GM10266 (cell line): ENCODE measurements at regions not wholly inside any gene's neighbourhood (a gene's known extent, or its start where the extent isn't known, plus 50 kb on each side); places are given as distances from the start of the nearest gene placed in this dataset.

Experiments
- DNase-seq: peaks from one replicate; pipeline ENCODE4 v3.0.0; 2012; ENCODE audit errors: extremely low spot score
- CTCF ChIP-seq: IDR thresholded peaks from 2 replicates; pipeline ENCODE4 v1.5.1; 2012; ENCODE audit warnings: mild to moderate bottlenecking, low read depth; ENCODE audit not compliant: control insufficient read depth, insufficient read depth; ENCODE audit errors: missing control alignments

GRCh38 chr6:92879526-92879925 lies 539.8 kb downstream of the EPHA7 start:
- DNase-seq, result no peak

GRCh38 chr6:92864966-92865555 lies 554.3 kb downstream of the EPHA7 start:
- TF ChIP-seq CTCF, result no peak
- DNase-seq, result no peak

More at GRCh38 chr6:92879526-92879925, 539.8 kb downstream of the EPHA7 start:
- no peak for TF ChIP-seq CTCF

- no peak for DNase-seq
- TF ChIP-seq CTCF, result no peak
Measured at GRCh38 chr6:92849636-92850035, 569.7 kb downstream of the EPHA7 start.

- TF ChIP-seq CTCF, result no peak
- DNase-seq, result no peak
Measured at GRCh38 chr6:92848901-92849300, 570.5 kb downstream of the EPHA7 start.

- DNase-seq, result no peak
- no peak for TF ChIP-seq CTCF
Measured at GRCh38 chr6:92848459-92848858, 570.9 kb downstream of the EPHA7 start.

- no peak for DNase-seq
- TF ChIP-seq CTCF, result no peak
Measured at GRCh38 chr6:92847988-92848387, 571.4 kb downstream of the EPHA7 start.

GRCh38 chr6:92840246-92840930 lies 579.0 kb downstream of the EPHA7 start:
- no peak for TF ChIP-seq CTCF
- DNase-seq, result no peak
